MCF 10A (cell line): ENCODE measurements at regions not wholly inside any gene's neighbourhood (a gene's known extent, or its start where the extent isn't known, plus 50 kb on each side); places are given as distances from the start of the nearest gene placed in this dataset.
A peak's percentile ranks its signal among the peaks of the same experiment; 100 is the strongest.
"Not testable (repeated sequence)": the region's sequence is repeated elsewhere in the genome, so short reads cannot be mapped to it uniquely, and the experiment has no call there.

Experiments
- BruUV-seq: library from RNA; stranded (reverse); fragments of 400-500 nt; replicated peaks from 2 replicates; lab custom pipeline; 2021; lab: Mats Ljungman, UMichigan
- CTCF ChIA-PET: fragments of 300-600 bp; sonication (Branson Sonifier 250); formaldehyde crosslinking; extraction: SDS; loops from one replicate; lab custom pipeline; 2021; ENCODE audit warnings: antibody characterized with exemption, inconsistent platforms; lab: Yijun Ruan, JAX
- POLR2A ChIA-PET: fragments of 300-600, 350-650 bp; sonication (Branson Sonifier 250); formaldehyde crosslinking; extraction: SDS; loops from one replicate; lab custom pipeline; 2020; ENCODE audit warnings: antibody characterized with exemption, inconsistent platforms; lab: Yijun Ruan, JAX
- DNase-seq: peaks from one replicate; pipeline ENCODE4 v3.0.0-alpha.2; 2018; ENCODE audit not compliant: unreplicated experiment
- H3K27ac Mint-ChIP-seq: one replicate; pipeline ENCODE4 v1.8.0; 2022; ENCODE audit warnings: mild to moderate bottlenecking, low read depth, mixed read lengths; ENCODE audit not compliant: unreplicated experiment
- H3K27me3 Mint-ChIP-seq: one replicate; pipeline ENCODE4 v1.8.0; 2022; ENCODE audit warnings: mixed read lengths; ENCODE audit not compliant: insufficient read depth, unreplicated experiment
- H3K36me3 Mint-ChIP-seq: one replicate; pipeline ENCODE4 v1.8.0; 2022; ENCODE audit warnings: mild to moderate bottlenecking, moderate library complexity, mixed read lengths; ENCODE audit not compliant: insufficient read depth, unreplicated experiment
- H3K4me1 Mint-ChIP-seq: one replicate; pipeline ENCODE4 v1.8.0; 2022; ENCODE audit warnings: mixed read lengths; ENCODE audit not compliant: insufficient read depth, unreplicated experiment
- H3K4me3 Mint-ChIP-seq: one replicate; pipeline ENCODE4 v1.8.0; 2022; ENCODE audit warnings: mild to moderate bottlenecking, moderate library complexity, mixed read lengths; ENCODE audit not compliant: unreplicated experiment
- H3K9me3 Mint-ChIP-seq: one replicate; pipeline ENCODE4 v1.8.0; 2022; ENCODE audit warnings: mixed read lengths; ENCODE audit not compliant: unreplicated experiment
- CTCF ChIP-seq: fragments of 200-600 bp; IDR thresholded peaks from one replicate; pipeline ENCODE4 v1.8.0; 2022; ENCODE audit warnings: antibody characterized with exemption, mild to moderate bottlenecking; ENCODE audit not compliant: unreplicated experiment
- intact Hi-C: fragments of 100-400 bp; cut with micrococcal nuclease; formaldehyde crosslinking; loops from 2 replicates; pipeline ENCODE4 v1.14.1; 2022

GRCh38 chr6:60524770-60525169 lies 1761.3 kb downstream of the KHDRBS2 start:
- H3K36me3 Mint-ChIP-seq, H3K27me3 Mint-ChIP-seq, H3K4me1 Mint-ChIP-seq, POLR2A ChIA-PET, DNase-seq, H3K4me3 Mint-ChIP-seq, CTCF ChIA-PET, intact Hi-C loops, H3K9me3 Mint-ChIP-seq, H3K27ac Mint-ChIP-seq, BruUV-seq: not testable (repeated sequence)

DNA sequence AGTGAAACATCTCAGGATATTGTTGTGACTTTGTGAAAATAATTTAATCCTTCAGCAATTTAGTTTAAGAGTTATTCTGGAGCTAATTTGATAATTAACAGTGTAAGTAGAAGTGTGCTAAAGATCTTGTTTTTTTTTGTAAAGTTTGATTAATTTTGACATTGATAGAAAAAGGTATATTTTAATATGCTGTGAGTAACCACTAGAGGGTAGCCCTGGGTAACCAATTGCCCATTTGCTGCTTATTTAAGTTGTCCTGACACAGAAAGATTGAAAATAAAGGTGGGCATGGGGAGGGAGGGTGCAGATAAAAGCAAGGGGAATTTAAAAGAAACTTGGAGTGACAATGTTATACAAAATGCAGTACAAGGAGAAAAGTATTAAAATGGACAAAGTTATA lies 1808.3 kb downstream of the KHDRBS2 start:
- not testable (repeated sequence) for H3K4me3 Mint-ChIP-seq

DNA sequence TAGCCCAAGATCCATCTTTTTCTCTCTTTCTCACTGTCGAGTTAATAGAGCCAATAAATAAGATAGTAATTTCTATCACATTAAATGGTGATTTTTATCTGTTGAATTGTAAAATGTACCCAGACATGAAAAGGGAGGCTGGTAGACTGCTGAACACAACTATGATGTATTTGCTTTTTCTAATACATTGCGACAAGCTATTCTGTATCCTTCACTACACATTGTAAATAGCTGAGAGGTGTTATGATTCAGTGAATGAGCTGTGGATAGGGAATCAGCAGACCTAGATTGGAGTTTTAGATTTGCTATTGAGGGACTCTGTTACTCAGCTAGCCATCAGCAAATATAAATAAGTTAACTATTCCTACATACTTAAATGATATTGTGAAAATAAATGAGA lies 1812.2 kb downstream of the KHDRBS2 start:
- H3K27me3 Mint-ChIP-seq, CTCF ChIA-PET, H3K27ac Mint-ChIP-seq, H3K4me3 Mint-ChIP-seq, H3K4me1 Mint-ChIP-seq, H3K36me3 Mint-ChIP-seq, BruUV-seq, H3K9me3 Mint-ChIP-seq, DNase-seq, intact Hi-C loops, POLR2A ChIA-PET: not testable (repeated sequence)

More for the DNA sequence above, 1808.3 kb downstream of the KHDRBS2 start:
- H3K27me3 Mint-ChIP-seq, H3K4me1 Mint-ChIP-seq, H3K9me3 Mint-ChIP-seq, BruUV-seq, H3K36me3 Mint-ChIP-seq, POLR2A ChIA-PET, intact Hi-C loops, H3K27ac Mint-ChIP-seq: not testable (repeated sequence)
- TF ChIP-seq CTCF = peak; percentile 31
- peak; percentile 0 for DNase-seq
- CTCF ChIA-PET = interaction anchor here (0.6 kb wide), 4 partner anchors 89 to 1774 kb away, joined by 3 to 4 read pairs (median 3); no protein-coding TSS in a partner anchor

DNA sequence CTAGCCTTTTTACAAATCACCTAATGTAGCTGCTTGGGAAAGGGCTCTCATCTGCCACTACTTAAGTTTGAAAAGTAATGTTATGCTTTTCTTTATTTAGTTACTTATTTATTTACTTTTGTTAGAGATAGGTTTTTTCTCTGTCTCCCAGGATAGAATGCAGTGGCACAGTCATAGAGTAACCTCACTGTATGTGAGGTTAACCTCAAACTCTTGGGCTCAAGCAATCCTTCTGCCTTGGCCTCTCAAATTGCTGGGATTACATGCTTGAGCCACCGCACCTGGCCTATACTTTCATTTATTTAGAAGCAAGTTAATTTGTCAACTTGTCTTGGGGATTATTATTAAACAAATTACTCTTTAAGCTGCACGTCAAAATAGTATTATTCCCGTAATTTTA lies 1814.6 kb downstream of the KHDRBS2 start:
- H3K9me3 Mint-ChIP-seq, BruUV-seq, CTCF ChIA-PET, H3K36me3 Mint-ChIP-seq, DNase-seq, H3K4me3 Mint-ChIP-seq, H3K27ac Mint-ChIP-seq, intact Hi-C loops, H3K4me1 Mint-ChIP-seq, H3K27me3 Mint-ChIP-seq, POLR2A ChIA-PET: not testable (repeated sequence)

- CTCF ChIA-PET, BruUV-seq, intact Hi-C loops, H3K4me1 Mint-ChIP-seq, H3K27me3 Mint-ChIP-seq, H3K4me3 Mint-ChIP-seq, H3K9me3 Mint-ChIP-seq, H3K27ac Mint-ChIP-seq, H3K36me3 Mint-ChIP-seq, POLR2A ChIA-PET, DNase-seq: not testable (repeated sequence)
Measured at GRCh38 chr6:60450428-60450827, 1835.6 kb downstream of the KHDRBS2 start.

DNA sequence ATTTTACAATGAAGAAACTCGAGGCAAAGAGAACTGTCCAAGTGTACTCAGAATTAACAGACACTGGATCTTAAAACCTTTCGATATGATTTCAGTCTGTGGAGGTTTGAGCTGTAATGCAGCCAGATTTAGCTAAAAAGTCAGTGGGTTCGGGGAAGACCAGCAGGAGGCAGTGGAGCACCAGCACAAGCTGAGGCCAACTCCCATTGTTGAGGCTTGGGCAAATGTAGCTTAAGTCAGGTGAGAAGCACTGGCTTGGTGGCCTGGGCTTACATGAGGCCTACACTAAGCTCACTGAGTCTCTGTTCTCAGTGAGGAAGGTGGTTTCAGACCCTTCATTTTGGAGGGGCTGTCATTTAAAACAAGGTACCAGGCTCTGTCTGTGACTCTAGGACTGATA lies 1841.5 kb downstream of the KHDRBS2 start:
- intact Hi-C loops, H3K27me3 Mint-ChIP-seq, H3K9me3 Mint-ChIP-seq, POLR2A ChIA-PET, DNase-seq, H3K4me3 Mint-ChIP-seq, H3K36me3 Mint-ChIP-seq, BruUV-seq, H3K4me1 Mint-ChIP-seq, CTCF ChIA-PET, H3K27ac Mint-ChIP-seq: not testable (repeated sequence)

DNA sequence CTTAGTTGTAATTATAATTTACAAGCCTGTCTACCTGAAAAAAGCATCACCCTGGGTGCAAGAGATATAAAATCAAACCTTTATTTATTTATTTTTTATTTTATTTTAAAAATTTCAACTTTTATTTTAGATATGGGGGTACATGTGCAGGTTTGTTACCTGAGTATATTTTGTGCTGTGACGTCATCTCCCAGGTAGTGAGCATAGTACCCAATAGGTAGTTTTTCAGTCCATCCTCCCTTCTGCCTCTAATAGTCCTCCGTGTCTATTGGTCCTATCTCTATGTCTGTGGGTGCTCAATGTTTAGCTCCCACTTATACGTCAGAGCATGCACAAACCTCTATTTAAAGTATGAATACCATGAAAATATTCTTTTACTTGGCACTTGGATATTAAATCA lies 1846.3 kb downstream of the KHDRBS2 start:
- intact Hi-C loops, BruUV-seq, CTCF ChIA-PET, H3K4me3 Mint-ChIP-seq, H3K27ac Mint-ChIP-seq, POLR2A ChIA-PET, H3K27me3 Mint-ChIP-seq, DNase-seq, H3K36me3 Mint-ChIP-seq, H3K9me3 Mint-ChIP-seq, H3K4me1 Mint-ChIP-seq: not testable (repeated sequence)

DNA sequence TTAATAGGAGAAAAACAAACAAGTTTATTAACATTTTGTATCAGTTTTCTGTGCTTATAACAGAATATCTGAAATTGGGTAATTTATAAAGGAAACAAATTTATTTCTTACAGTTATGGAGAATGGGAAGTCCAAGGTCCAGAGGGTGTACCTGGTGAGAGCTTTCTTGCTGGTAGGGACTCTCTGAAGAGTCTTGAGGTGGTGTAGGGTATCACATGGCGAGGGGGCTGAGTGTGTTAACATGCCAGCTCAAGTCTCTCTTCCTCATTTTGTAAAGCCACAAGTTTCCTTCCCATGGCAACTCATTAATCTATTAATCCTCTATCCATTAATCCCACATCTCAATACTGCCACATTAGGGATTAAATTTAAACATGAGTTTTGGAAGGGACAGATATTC lies 1863.3 kb downstream of the KHDRBS2 start:
- POLR2A ChIA-PET, H3K27ac Mint-ChIP-seq, BruUV-seq, CTCF ChIA-PET, H3K4me1 Mint-ChIP-seq, DNase-seq, H3K36me3 Mint-ChIP-seq, H3K9me3 Mint-ChIP-seq, H3K4me3 Mint-ChIP-seq, H3K27me3 Mint-ChIP-seq, intact Hi-C loops: not testable (repeated sequence)

DNA sequence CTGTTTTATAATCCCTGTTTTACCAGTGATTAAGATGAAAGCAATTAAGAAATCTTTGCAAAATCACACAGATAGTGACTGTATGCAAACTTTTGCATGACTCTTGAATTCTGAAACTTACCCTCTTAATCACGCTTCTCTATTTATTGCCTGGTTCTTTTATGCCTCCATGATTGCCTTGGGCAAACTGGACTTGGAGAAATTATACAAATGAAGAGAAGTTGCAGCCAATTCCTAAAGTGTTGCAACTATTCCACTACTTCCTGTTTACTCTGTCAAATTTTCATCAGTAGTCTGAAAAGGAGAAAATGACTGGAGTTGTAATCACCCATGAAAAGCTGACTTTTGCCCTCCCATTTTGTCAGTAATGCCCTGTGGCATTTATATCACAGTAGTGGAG lies 1869.9 kb downstream of the KHDRBS2 start:
- POLR2A ChIA-PET, H3K27me3 Mint-ChIP-seq, H3K4me1 Mint-ChIP-seq, CTCF ChIA-PET, H3K9me3 Mint-ChIP-seq, intact Hi-C loops, DNase-seq, BruUV-seq, H3K27ac Mint-ChIP-seq, H3K36me3 Mint-ChIP-seq, H3K4me3 Mint-ChIP-seq: not testable (repeated sequence)
